Stromal cell of bone marrow (primary cell): ENCODE measurements at regions not wholly inside any gene's neighbourhood (a gene's known extent, or its start where the extent isn't known, plus 50 kb on each side); places are given as distances from the start of the nearest gene placed in this dataset.

Source experiments
- DNase-seq: peaks from one replicate; pipeline ENCODE4 v3.0.0-alpha.2; 2012; ENCODE audit warnings: low read depth

DNA sequence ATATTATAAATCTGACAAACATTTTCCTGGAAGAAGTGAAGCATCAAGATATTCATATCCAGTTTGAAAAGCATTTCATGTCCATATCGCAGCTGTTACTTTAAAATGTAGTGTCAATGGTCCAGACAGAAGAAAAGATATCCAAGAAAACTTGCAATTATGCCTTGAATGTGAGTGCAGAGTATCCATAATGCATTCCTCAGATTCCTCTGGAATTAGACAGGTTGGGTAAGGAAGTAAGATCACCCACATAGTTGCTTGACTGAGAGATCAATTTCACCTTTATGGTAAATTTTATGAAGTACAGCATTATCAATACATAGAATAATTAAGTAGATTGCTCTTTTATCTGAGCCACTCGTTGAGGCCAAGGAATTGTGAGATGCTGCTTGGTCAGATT lies 327.0 kb upstream of the SLITRK5 start:
- DNase-seq, result no peak

DNA sequence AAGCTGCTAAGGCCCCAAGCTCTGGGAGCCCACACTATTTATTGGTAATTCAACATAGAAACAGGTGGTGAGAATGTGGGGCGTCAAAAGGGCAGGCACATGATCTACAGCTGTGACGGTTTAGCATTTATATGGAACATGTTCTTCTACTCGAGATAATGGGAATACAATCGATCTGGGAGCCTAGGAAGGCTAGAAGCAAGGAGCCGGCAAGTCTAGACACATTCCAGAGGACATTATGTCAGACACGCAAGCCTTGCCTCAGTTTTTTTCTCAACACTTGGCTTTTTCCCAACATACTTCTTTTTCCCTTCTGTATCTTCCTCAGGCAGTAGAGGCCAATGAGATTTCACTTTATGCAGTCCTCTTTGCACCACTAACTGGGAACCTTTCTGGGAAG lies 315.7 kb upstream of the SLITRK5 start:
- DNase-seq, result no peak

DNA sequence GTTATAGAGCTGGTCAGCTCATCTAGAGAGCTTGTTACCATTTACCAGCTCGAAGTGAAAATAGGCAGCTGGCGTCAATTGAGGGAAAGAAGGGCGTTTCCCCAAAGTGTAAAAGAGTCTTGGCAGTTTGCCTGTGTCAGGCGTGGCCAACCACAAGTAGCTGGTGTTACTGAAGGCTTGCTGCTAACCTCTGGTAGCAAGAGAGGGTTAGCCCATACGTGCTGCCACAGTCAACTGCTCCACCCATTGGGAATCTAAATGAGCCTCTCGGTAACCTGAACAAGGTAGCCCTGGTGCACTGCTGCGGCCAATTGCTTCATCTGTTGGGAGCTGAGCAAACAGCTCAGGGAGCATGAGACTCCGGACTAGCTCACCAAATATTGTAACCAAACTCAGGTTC lies 314.9 kb upstream of the SLITRK5 start:
- no peak for DNase-seq

DNA sequence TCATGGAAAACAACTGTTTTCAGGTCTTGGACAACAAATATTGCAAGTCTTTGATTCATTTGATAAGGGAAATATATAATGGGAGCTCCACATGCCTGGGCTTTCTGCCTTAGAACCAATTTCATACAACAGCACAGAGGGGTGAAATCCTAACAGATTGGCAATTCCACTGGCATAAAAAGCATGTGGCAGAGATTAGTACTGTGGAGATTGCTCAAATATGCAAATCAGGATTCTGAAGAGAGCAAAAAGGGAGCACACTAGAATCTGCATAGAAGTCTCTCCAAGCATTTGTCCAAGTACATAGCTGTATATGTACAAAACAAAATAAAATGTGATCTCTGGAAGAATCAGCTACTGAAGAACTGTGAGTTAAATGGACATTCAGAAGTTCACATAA lies 312.9 kb upstream of the SLITRK5 start:
- DNase-seq, result no peak

GRCh38 chr13:87361216-87361615 lies 310.0 kb upstream of the SLITRK5 start:
- DNase-seq, result no peak

DNA sequence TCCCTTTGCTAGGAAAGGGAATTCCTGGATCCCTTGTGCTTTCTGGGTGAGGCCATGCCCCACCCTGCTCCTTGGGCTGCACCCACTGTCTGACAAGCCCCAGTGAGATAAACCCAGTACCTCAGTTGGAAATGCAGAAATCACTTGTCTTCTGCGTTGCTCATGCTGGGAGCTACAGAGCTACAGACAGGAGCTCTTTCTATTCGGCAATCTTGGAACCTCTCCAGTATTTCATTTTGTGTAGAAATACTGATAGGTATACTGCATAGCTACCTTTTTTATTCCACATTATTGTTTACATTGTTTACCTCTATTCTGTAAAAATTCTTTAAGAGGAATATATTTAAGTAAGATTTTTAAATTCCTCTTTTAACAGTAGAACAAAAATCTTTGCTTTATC lies 302.5 kb upstream of the SLITRK5 start:
- no peak for DNase-seq

GRCh38 chr13:87376081-87376480 lies 295.1 kb upstream of the SLITRK5 start:
- DNase-seq, result no peak

DNA sequence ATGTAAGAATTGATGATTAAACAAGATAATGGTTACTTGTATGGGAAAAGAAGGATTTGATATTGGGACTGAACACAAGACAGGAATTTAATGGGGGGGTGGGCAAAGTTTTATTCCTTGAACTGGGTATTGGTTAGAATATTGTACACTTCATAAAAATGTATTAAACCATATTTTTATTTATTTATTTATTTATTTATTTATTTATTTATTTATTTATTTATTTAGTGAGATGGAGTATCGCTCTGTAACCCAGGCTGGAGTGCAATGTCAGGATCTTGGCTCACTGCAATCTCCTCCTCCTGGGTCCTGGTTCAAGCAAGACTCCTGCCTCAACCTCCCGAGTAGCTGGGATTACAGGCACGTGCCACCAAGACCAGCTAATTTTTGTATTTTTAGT lies 287.1 kb upstream of the SLITRK5 start:
- no peak for DNase-seq

DNA sequence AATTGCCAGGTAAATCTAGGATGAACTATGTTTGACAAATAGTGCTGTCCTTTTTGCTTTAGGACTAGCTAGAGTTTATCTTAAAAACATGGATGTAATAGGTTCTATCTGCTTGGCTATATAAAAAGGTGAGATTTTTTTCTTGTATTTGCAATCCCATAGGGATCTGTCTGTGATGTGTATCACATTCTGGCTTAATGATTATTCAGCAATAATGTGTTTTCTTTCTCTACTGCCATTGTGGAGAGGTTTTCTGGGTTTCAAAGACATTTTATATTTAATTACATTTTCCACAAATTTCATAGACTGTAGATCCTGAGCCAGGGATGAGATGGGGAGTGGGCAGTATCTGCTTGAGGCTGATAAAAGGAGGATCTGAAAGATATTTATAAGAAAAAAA lies 277.8 kb upstream of the SLITRK5 start:
- no peak for DNase-seq

DNA sequence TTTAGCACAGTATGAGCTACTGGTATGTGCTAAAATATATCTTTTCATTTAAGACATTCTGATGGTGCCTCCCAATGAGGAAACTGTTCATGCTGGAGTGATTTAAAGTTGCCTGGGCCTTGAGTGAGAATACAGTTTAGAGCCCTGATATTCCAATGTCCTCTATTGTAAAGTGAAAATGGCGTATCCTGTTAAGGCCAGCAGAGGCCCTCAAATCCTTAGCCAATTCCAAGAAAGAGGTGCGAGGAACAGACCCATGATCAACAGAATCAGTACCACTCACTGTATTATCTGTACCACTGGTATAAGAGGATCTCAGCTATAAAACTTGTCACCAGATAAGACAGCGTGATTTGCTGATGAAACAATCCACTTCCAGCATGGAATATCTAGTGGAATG lies 273.1 kb upstream of the SLITRK5 start:
- no peak for DNase-seq

GRCh38 chr13:87403748-87404432 lies 267.3 kb upstream of the SLITRK5 start:
- no peak for DNase-seq

DNA sequence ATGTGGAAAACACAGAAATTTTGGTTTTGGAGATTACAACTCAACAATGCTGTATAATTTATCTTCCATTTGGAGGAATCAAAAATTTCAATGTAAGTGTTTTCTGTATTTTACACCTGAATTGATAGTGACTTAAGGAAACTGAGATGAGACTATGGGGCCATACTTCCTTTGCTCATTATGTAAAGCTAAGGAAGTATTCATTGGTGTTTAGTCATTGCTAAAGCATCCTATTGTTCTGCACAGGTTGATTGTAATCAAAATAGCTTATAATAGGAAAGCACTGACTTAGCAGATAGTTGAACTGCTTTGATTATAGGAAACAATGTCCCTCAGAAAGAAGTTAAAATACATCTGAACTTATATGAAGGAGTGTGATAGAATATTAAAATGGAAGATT lies 244.4 kb upstream of the SLITRK5 start:
- no peak for DNase-seq

- DNase-seq, result no peak
Measured at GRCh38 chr13:87444135-87444534, 227.0 kb upstream of the SLITRK5 start.

GRCh38 chr13:87452281-87452680 lies 218.9 kb upstream of the SLITRK5 start:
- DNase-seq, result no peak

DNA sequence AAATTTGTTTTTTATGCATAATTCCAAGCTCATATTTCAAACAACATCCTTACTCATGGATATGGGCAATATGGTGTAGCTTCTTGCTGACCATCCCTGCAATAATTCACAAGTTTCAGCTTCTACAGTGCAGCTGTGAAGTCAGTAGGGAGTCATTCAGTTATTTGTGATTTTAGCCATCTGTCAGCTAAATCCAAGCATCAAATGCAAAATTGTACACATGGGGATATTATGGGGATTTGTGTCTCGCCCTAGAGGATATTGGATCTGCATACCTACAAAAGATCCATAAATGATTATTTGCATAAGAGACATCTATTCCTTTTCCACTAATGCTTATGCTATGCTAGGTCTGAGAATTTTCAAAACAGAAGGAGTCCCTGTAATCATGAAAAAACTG lies 217.9 kb upstream of the SLITRK5 start:
- no peak for DNase-seq

GRCh38 chr13:87459419-87459818 lies 211.8 kb upstream of the SLITRK5 start:
- DNase-seq, result no peak

- no peak for DNase-seq
Measured at GRCh38 chr13:87497426-87497825, 173.7 kb upstream of the SLITRK5 start.

DNA sequence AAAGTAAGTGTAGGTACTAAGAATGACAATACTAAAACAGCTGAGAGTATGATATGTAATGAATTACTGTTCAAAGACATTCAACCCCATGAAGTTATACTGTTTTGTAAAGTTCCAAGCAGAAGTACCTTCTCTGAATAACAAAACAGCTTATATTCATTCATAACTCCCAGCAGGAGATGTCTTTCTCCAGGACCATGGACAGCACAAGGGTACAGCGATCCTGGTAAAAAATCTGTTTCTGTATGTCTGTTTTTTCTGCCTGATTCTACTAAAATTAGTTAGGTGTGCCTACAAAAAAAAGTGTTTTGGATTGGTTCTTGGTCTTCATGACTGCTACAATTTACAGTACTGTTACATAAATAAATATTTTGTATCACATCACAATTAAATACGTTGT lies 172.5 kb upstream of the SLITRK5 start:
- no peak for DNase-seq

DNA sequence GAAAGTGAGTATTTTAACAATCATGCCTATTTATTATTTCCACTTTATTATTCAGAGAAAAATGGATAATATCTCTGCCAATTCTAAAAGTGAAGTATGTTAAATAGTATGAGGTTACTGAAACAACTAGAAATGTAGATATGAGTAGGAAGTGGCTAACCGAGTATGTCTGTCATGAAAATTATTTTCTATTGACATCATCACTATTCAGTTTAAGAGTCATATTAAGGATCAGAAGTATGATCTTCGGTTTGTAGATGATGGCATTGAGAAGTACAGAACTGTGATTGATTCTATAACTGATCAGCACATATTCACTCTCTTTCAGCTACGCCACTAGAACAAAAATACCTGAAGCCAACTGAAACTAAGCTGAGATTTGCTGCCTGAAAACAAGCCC lies 146.4 kb upstream of the SLITRK5 start:
- no peak for DNase-seq

- no peak for DNase-seq
Measured at GRCh38 chr13:87533776-87534175, 137.4 kb upstream of the SLITRK5 start.

- no peak for DNase-seq
Measured at GRCh38 chr13:87535911-87536310, 135.3 kb upstream of the SLITRK5 start.

DNA sequence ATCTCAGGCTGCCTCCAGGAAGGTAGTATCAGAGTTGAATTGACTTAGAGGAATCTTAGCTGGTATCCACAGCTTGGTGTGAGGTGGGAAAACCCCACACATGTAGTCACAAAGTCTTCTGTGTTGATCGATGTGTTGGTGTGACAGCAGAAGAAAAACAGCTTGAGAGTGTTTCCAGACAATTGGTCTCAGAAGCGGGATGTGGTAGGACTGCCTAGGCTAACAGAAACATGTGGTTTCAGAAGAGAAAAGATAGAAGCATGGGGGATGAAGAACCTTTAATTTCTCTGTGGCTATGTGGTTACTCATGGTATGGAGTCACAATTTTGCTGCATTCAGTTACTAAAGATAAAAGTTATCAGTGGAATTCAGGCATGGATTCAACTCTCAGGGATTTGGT lies 134.7 kb upstream of the SLITRK5 start:
- DNase-seq, result no peak

GRCh38 chr13:87536899-87537298 lies 134.3 kb upstream of the SLITRK5 start:
- no peak for DNase-seq

DNA sequence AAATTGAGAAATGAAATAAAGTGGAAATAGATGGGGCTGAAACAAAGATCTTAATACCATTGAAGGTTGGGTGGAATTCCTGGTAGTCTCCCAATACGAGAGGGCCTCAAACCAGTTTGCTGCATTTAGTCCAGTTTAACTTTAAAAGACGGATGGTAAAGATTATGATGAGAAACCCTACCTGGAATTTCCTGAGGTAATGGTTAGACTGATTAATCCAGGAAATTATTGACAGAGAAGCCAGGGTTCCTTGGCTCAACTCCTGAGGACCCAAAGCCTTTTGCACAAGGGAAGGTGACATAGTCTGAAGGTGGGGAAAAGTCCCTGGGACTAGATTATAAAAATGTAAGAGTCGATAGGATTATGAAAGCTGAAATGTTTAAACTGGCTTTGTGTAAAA lies 133.2 kb upstream of the SLITRK5 start:
- no peak for DNase-seq
